ENCODE measurements at regions not wholly inside any gene's neighbourhood (a gene's known extent, or its start where the extent isn't known, plus 50 kb on each side); places are given as distances from the start of the nearest gene placed in this dataset.

DNA sequence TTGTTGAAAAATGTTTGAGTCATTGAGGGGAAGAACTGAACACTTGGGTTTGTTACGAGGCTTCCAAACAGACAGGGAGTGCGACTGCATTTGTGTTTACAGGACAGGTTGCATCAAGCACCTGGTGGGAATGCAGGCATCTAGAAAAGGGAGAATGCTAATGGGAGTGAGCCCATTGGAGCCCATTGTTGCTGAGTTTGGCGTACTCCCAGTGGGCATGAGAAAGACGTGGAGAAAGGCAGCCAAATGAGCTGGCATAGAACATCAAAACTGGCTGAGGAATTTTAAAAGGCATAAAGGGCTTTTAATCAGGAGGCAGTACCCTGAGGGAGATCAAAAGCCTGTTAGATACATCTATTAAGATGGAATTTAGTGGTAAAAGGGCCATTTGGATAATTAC is 171.6 kb upstream of the NPSR1 start:
- H4K20me1 ChIP-seq (ENCODE audit: control insufficient read depth, insufficient read depth, insufficient read length) = no peaks in the 10 kb centered on the region
- H3K14ac ChIP-seq (ENCODE audit: insufficient read depth, low read length) = no peak overlapping the region
- H3K23ac ChIP-seq (ENCODE audit: insufficient read length, low read depth, low read length) = no peak overlapping the region
- H3K4ac ChIP-seq (ENCODE audit: low read depth, low read length) = no peak overlapping the region
- no peak overlapping the region for H3T11ph ChIP-seq (ENCODE audit: low read length)
- H3K79me2 ChIP-seq (ENCODE audit: insufficient read depth, low read length) = no peaks in the 10 kb centered on the region
- peaks cover 6% of the 10 kb centered on the region; the same call in 1 of the 2 replicates for H3K4me1 ChIP-seq (ENCODE audit: insufficient read depth, low read length)
- H2AFZ ChIP-seq (ENCODE audit: low read length) = no peak overlapping the region
- Mint-ChIP-seq H3K27ac (no peak overlapping the region), H3K4me1 (peaks cover 34 to 43% of the 10 kb centered on the region in 2 experiments), H3K9me3 (peaks cover 0 to 2% of the 10 kb centered on the region in 2 experiments; a peak in 2 of 5 replicates), H3K27me3 (ENCODE audit: low read depth) (no peaks in the 10 kb centered on the region), H3K4me3 (no peak overlapping the region), H3K36me3 (ENCODE audit: insufficient read depth in 1 of 3, low read depth in 3 of 3) (peaks cover 0 to 6% (median 0%) of the 10 kb centered on the region in 3 experiments; a peak in 3 of 7 replicates)
- DNase-seq = no peak
- no peak overlapping the region for H2BK5ac ChIP-seq (ENCODE audit: insufficient read length, low read length)
- H2BK20ac ChIP-seq (ENCODE audit: low read depth, low read length, poor library complexity, severe bottlenecking) = no peak overlapping the region
- no peaks in the 10 kb centered on the region for H3K9me3 ChIP-seq (ENCODE audit: control insufficient read depth, low read depth, low read length)
- H3K56ac ChIP-seq (ENCODE audit: insufficient read length, low read depth, low read length) = no peak overlapping the region
- H4K5ac ChIP-seq (ENCODE audit: insufficient read length, low read depth, low read length) = no peak overlapping the region
- H3K79me1 ChIP-seq (ENCODE audit: insufficient read depth, low read depth, low read length, poor library complexity, severe bottlenecking) = no peaks in the 10 kb centered on the region
- H4K91ac ChIP-seq (ENCODE audit: insufficient read length, low read depth, low read length) = no peak overlapping the region
- H3K23me2 ChIP-seq (ENCODE audit: insufficient read length, low read depth, low read length, poor library complexity, severe bottlenecking) = no peaks in the 10 kb centered on the region
- H3K4me2 ChIP-seq (ENCODE audit: insufficient read depth, insufficient read length, low read length) = no peak overlapping the region
- no CpG with 5 or more reads among the region's 4 CpGs for WGBS (ENCODE audit: extremely low coverage, insufficient read length, low lambda C conversion rate)
- no peak overlapping the region for H2AK5ac ChIP-seq (ENCODE audit: insufficient read length, low read length)
- H2BK12ac ChIP-seq (ENCODE audit: insufficient read length, low read depth, low read length) = no peak overlapping the region
- H3K18ac ChIP-seq (ENCODE audit: insufficient read length, low read depth, low read length) = no peak overlapping the region
- no peak overlapping the region for H3K27ac ChIP-seq (ENCODE audit: insufficient read length, low read depth, low read length)
- TF ChIP-seq, protein P1, sequence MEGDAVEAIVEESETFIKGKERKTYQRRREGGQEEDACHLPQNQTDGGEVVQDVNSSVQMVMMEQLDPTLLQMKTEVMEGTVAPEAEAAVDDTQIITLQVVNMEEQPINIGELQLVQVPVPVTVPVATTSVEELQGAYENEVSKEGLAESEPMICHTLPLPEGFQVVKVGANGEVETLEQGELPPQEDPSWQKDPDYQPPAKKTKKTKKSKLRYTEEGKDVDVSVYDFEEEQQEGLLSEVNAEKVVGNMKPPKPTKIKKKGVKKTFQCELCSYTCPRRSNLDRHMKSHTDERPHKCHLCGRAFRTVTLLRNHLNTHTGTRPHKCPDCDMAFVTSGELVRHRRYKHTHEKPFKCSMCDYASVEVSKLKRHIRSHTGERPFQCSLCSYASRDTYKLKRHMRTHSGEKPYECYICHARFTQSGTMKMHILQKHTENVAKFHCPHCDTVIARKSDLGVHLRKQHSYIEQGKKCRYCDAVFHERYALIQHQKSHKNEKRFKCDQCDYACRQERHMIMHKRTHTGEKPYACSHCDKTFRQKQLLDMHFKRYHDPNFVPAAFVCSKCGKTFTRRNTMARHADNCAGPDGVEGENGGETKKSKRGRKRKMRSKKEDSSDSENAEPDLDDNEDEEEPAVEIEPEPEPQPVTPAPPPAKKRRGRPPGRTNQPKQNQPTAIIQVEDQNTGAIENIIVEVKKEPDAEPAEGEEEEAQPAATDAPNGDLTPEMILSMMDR (conservative IDR thresholded peaks at IDR 0.05) = no peak
- no peak overlapping the region for H4K8ac ChIP-seq (replicated peaks; ENCODE audit: insufficient read length, low read depth, low read length)
- H3K27me3 ChIP-seq (ENCODE audit: insufficient read depth, low read length) = no peaks in the 10 kb centered on the region
- no peak overlapping the region for H2BK120ac ChIP-seq (ENCODE audit: low read depth, low read length, poor library complexity, severe bottlenecking)
- no peak overlapping the region for H2BK15ac ChIP-seq (ENCODE audit: low read depth, low read length)
- no peak overlapping the region for H3K9ac ChIP-seq (ENCODE audit: extremely low read depth, insufficient read length, low read length)

Data from H9 (cell line).